B cell (primary cell): ENCODE measurements at regions not wholly inside any gene's neighbourhood (a gene's known extent, or its start where the extent isn't known, plus 50 kb on each side); places are given as distances from the start of the nearest gene placed in this dataset.

Source experiments
- ATAC-seq: fragments of 200-7000 bp; cut with Tn5 transposase; one replicate; pipeline ENCODE4 v1.10.0; 2021; ENCODE audit warnings: low read depth, mild to moderate bottlenecking, moderate number of reproducible peaks, moderate library complexity
- CTCF ChIA-PET: fragments of 350-600 bp; sonication (Branson Sonifier 250); formaldehyde crosslinking; loops from one replicate; lab custom pipeline; 2021; ENCODE audit warnings: antibody characterized with exemption, inconsistent platforms; lab: Charles Lee
- POLR2A ChIA-PET: fragments of 350-600 bp; sonication (Branson Sonifier 250); formaldehyde crosslinking; loops from one replicate; lab custom pipeline; 2021; ENCODE audit warnings: antibody characterized with exemption; lab: Charles Lee
- DNase-seq: peaks from one replicate; pipeline ENCODE4 v3.0.0; 2013
- H2AFZ ChIP-seq: 2 replicates; pipeline ENCODE4 v1.6.1; 2012; ENCODE audit warnings: mild to moderate bottlenecking, low read depth, low read length; ENCODE audit not compliant: insufficient read depth, poor library complexity, severe bottlenecking
- H3K27ac ChIP-seq, 2 donors: 1 replicate in 1 of 2; 2 replicates in 1 of 2; pipeline ENCODE4 v1.5.1; 2012 to 2013; ENCODE audit warnings: low read length in 2 of 2, mild to moderate bottlenecking in 2 of 2, moderate library complexity in 1 of 2
- H3K27me3 ChIP-seq, 4 experiments: fragments of 200-600 bp in 1 of 4; sonication (generic) in 1 of 4; replicated peaks in 1 of 4; 1 replicate in 2 of 4; 2 replicates in 2 of 4; pipeline versions ENCODE4 v1.6.1 to v1.7.0; 2013 to 2016; ENCODE audit warnings: low read length in 3 of 4, mild to moderate bottlenecking in 2 of 4, mixed read lengths in 1 of 4, moderate library complexity in 1 of 4; ENCODE audit not compliant: insufficient read depth in 4 of 4, control insufficient read depth in 3 of 4; ENCODE audit errors: control extremely low read depth in 1 of 4
- H3K36me3 ChIP-seq, 2 experiments: replicated peaks in 1 of 2; 1 replicate in 1 of 2; 2 replicates in 1 of 2; pipeline versions ENCODE4 v1.6.1 to v1.7.1; 2013; ENCODE audit warnings: low read length in 1 of 2; ENCODE audit not compliant: insufficient read depth in 2 of 2, control insufficient read depth in 1 of 2; ENCODE audit errors: control extremely low read depth in 1 of 2, extremely low read depth in 1 of 2
- H3K4me1 ChIP-seq, 2 donors: fragments of 200-600 bp in 1 of 2; sonication (generic) in 1 of 2; 1 replicate in 1 of 2; 2 replicates in 1 of 2; pipeline versions ENCODE4 v1.5.1 to v1.6.1; 2013 to 2017; ENCODE audit warnings: low read length in 2 of 2; ENCODE audit not compliant: control insufficient read depth in 2 of 2, insufficient read depth in 2 of 2
- H3K4me2 ChIP-seq: replicated peaks from 2 replicates; pipeline ENCODE3; 2012; ENCODE audit warnings: mild to moderate bottlenecking, low read depth, low read length; ENCODE audit not compliant: poor library complexity, severe bottlenecking
- H3K4me3 ChIP-seq, 5 experiments: fragments of 200-600 bp in 1 of 5; sonication (generic) in 1 of 5; 1 replicate in 3 of 5; 2 replicates in 2 of 5; pipeline versions ENCODE4 v1.5.1 to v1.7.0; 2011 to 2016; ENCODE audit warnings: low read length in 4 of 5, mild to moderate bottlenecking in 4 of 5, low read depth in 2 of 5, control low read depth in 1 of 5, moderate library complexity in 1 of 5; ENCODE audit not compliant: insufficient read depth in 1 of 5; ENCODE audit errors: control extremely low read depth in 1 of 5, extremely low read depth in 1 of 5
- H3K79me2 ChIP-seq: fragments of 200-600 bp; sonication (generic); one replicate; pipeline ENCODE4 v1.6.0; 2016; ENCODE audit warnings: low read length; ENCODE audit not compliant: control insufficient read depth, insufficient read depth
- H3K9ac ChIP-seq: fragments of 200-600 bp; sonication (generic); 2 replicates; pipeline ENCODE4 v1.6.1; 2017; ENCODE audit warnings: mild to moderate bottlenecking, low read length, moderate library complexity
- H3K9me3 ChIP-seq, 3 donors: one replicate each; pipeline versions ENCODE4 v1.6.1 to v1.7.1; 2013; ENCODE audit warnings: low read length in 2 of 3; ENCODE audit not compliant: control insufficient read depth in 2 of 3, insufficient read depth in 1 of 3; ENCODE audit errors: control extremely low read depth in 1 of 3
- H4K20me1 ChIP-seq: 2 replicates; pipeline ENCODE4 v1.6.0; 2012; ENCODE audit warnings: mild to moderate bottlenecking, low read length; ENCODE audit not compliant: insufficient read depth, control insufficient read depth, poor library complexity, severe bottlenecking
- H3K27ac Mint-ChIP-seq: one replicate; pipeline ENCODE4 v1.8.0; 2021; ENCODE audit warnings: mixed read lengths
- H3K27me3 Mint-ChIP-seq: one replicate; pipeline ENCODE4 v1.8.0; 2021; ENCODE audit warnings: mixed read lengths
- H3K4me1 Mint-ChIP-seq: one replicate; pipeline ENCODE4 v1.8.0; 2021; ENCODE audit warnings: mixed read lengths
- H3K4me3 Mint-ChIP-seq: one replicate; pipeline ENCODE4 v1.8.0; 2021; ENCODE audit warnings: mixed read lengths
- H3K9me3 Mint-ChIP-seq: one replicate; pipeline ENCODE4 v1.8.0; 2022; ENCODE audit warnings: mixed read lengths; ENCODE audit not compliant: insufficient read depth
- CTCF ChIP-seq: fragments of 200-600 bp; IDR thresholded peaks from one replicate; pipeline ENCODE4 v1.8.0; 2022; ENCODE audit warnings: antibody characterized with exemption, mild to moderate bottlenecking
- EZH2 ChIP-seq: IDR thresholded peaks from 2 replicates; pipeline ENCODE4 v1.6.1; 2012; ENCODE audit warnings: borderline replicate concordance, low read depth, mild to moderate bottlenecking, moderate library complexity, low read length; ENCODE audit not compliant: insufficient read depth, poor library complexity, severe bottlenecking
- WGBS: methylation state at CpG from one replicate; pipeline ENCODE4 v1.1.5; 2013; ENCODE audit warnings: missing lambda C conversion rate; ENCODE audit not compliant: insufficient coverage; 5-methylcytosine and 5-hydroxymethylcytosine counted together
- intact Hi-C: fragments of 100-400 bp; cut with micrococcal nuclease; formaldehyde crosslinking; loops from one replicate; pipeline ENCODE4 v1.10.0; 2022

- CTCF ChIA-PET: no interaction called here
- intact Hi-C loops: no loop called here
- ATAC-seq: no peak
- Histone ChIP-seq H3K4me1 (no peaks in the 10 kb centered on the region), H3K79me2 (no peaks in the 10 kb centered on the region), H3K9me3 (peaks cover 0 to 6% (median 0%) of the 10 kb centered on the region in 3 donors), H3K27me3 (peaks cover 0 to 6% (median 4%) of the 10 kb centered on the region in 4 experiments), H2AFZ (no peak overlapping the region), H4K20me1 (no peaks in the 10 kb centered on the region), H3K36me3 (no peaks in the 10 kb centered on the region), H3K9ac (no peak overlapping the region), H3K4me3 (no peak overlapping the region), H3K27ac (no peak overlapping the region), H3K4me2 (no peak overlapping the region)
- WGBS: 86% methylated on average over 11 of the region's 11 CpGs
- Mint-ChIP-seq H3K4me3 (no peak overlapping the region), H3K4me1 (peaks cover 7% of the 10 kb centered on the region), H3K9me3 (no peaks in the 10 kb centered on the region), H3K27ac (no peak overlapping the region), H3K27me3 (peaks cover 28% of the 10 kb centered on the region)
- POLR2A ChIA-PET: no interaction called here
- DNase-seq: no peak
- TF ChIP-seq EZH2 (no peak), CTCF (no peak)
These were observed 288.0 kb downstream of the MAF start for GRCh38 chr16:79312502-79312901.

GRCh38 chr16:79310710-79311109 is 289.8 kb downstream of the MAF start:
- Histone ChIP-seq H3K79me2 (no peaks in the 10 kb centered on the region), H3K36me3 (no peaks in the 10 kb centered on the region), H4K20me1 (no peaks in the 10 kb centered on the region), H3K4me1 (no peaks in the 10 kb centered on the region), H3K27me3 (peaks cover 0 to 6% (median 2%) of the 10 kb centered on the region in 4 experiments), H3K9me3 (peaks cover 0 to 6% (median 0%) of the 10 kb centered on the region in 3 donors), H3K27ac (no peak overlapping the region), H3K4me3 (no peak overlapping the region), H2AFZ (no peak overlapping the region), H3K4me2 (no peak overlapping the region), H3K9ac (no peak overlapping the region)
- Mint-ChIP-seq H3K9me3 (no peaks in the 10 kb centered on the region), H3K4me3 (no peak overlapping the region), H3K27ac (no peak overlapping the region), H3K27me3 (peaks cover 20% of the 10 kb centered on the region), H3K4me1 (peaks cover under 1% of the 10 kb centered on the region)
- TF ChIP-seq CTCF: no peak
- TF ChIP-seq EZH2: no peak
- 96% methylated on average over 7 of the region's 7 CpGs for WGBS
- POLR2A ChIA-PET: no interaction called here
- intact Hi-C loops: no loop called here
- DNase-seq (no peak), ATAC-seq (no peak)
- CTCF ChIA-PET: no interaction called here
